A549 (cell line): ENCODE measurements at regions not wholly inside any gene's neighbourhood (a gene's known extent, or its start where the extent isn't known, plus 50 kb on each side); places are given as distances from the start of the nearest gene placed in this dataset.

Experiments
- ATAC-seq, 2 experiments: fragments of 200-7000 bp in 1 of 2; fragments of >200 bp in 1 of 2; cut with Nextera tagmentation in 1 of 2; cut with Tn5 transposase in 1 of 2; 3 replicates each; pipeline versions ENCODE4 v1.8.0 to v1.9.1; 2018 to 2020; ENCODE audit warnings: mild to moderate bottlenecking in 1 of 2, moderate library complexity in 1 of 2
- CTCF ChIA-PET: fragments of 300-600 bp; sonication (Branson Sonifier 250); formaldehyde crosslinking; extraction: SDS; loops from one replicate; lab custom pipeline; 2021; ENCODE audit warnings: antibody characterized with exemption, inconsistent platforms; lab: Yijun Ruan, JAX
- POLR2A ChIA-PET: fragments of 350-600 bp; formaldehyde crosslinking; extraction: SDS; loops from one replicate; lab custom pipeline; 2021; ENCODE audit warnings: antibody characterized with exemption, inconsistent platforms; lab: Yijun Ruan, JAX
- DNase-seq, 2 experiments: peaks; one replicate each; pipeline versions ENCODE4 v3.0.0 to v3.0.0-alpha.2; 2011 to 2016; ENCODE audit warnings: low read depth in 1 of 2, low spot score in 1 of 2
- FAIRE-seq: peaks from 2 replicates; lab custom pipeline; 2011; peaks lifted over from hg19 to GRCh38; lab: Jason Lieb, UNC
- H3K27ac ChIP-seq, 2 experiments: fragments of >200 bp; sonication (Bioruptor Twin); formaldehyde crosslinking; 3 replicates each; pipeline ENCODE4 v1.5.1; 2016 to 2017
- H3K4me1 ChIP-seq: fragments of >200 bp; sonication (Bioruptor Twin); formaldehyde crosslinking; 3 replicates; pipeline ENCODE4 v1.6.1; 2016
- H3K4me2 ChIP-seq: fragments of >200 bp; sonication (Bioruptor Twin); formaldehyde crosslinking; 3 replicates; pipeline ENCODE4 v1.6.1; 2016
- H3K4me3 ChIP-seq: fragments of >200 bp; sonication (Bioruptor Twin); formaldehyde crosslinking; 3 replicates; pipeline ENCODE4 v1.5.1; 2016
- H3K9me3 ChIP-seq: fragments of >200 bp; sonication (Bioruptor Twin); formaldehyde crosslinking; 3 replicates; pipeline ENCODE4 v1.6.1; 2016
- BHLHE40 ChIP-seq: IDR thresholded peaks from 2 replicates; pipeline ENCODE4 v1.6.1; 2012; ENCODE audit warnings: low read depth, low read length, inconsistent platforms
- CEBPB ChIP-seq, 2 experiments: fragments of >200 bp in 1 of 2; sonication (Bioruptor Twin) in 1 of 2; formaldehyde crosslinking in 1 of 2; IDR thresholded peaks; 2 replicates each; pipeline ENCODE4 v1.6.1; 2012 to 2016
- CHD2 ChIP-seq: fragments of 150-350 bp; IDR thresholded peaks from 2 replicates; pipeline ENCODE4 v1.6.1; 2014; ENCODE audit warnings: low read length; ENCODE audit not compliant: partially characterized antibody
- CHD4 ChIP-seq: fragments of 200-600 bp; sonication (generic); IDR thresholded peaks from 2 replicates; pipeline ENCODE4 v1.6.1; 2016; ENCODE audit warnings: antibody characterized with exemption, mild to moderate bottlenecking, borderline replicate concordance
- EHF ChIP-seq: fragments of 250-450 bp; sonication (Bioruptor Pico); IDR thresholded peaks from 2 replicates; pipeline ENCODE4 v1.5.0; 2020; ENCODE audit warnings: mild to moderate bottlenecking
- EHMT2 ChIP-seq: fragments of 200-600 bp; sonication (generic); IDR thresholded peaks from 2 replicates; pipeline ENCODE4 v1.6.1; 2016; ENCODE audit warnings: antibody characterized with exemption, low read depth, mild to moderate bottlenecking, moderate library complexity
- EP300 ChIP-seq, 2 experiments: fragments of >200 bp; sonication (Bioruptor Twin); formaldehyde crosslinking; IDR thresholded peaks; 2 replicates in 1 of 2; 3 replicates in 1 of 2; pipeline ENCODE4 v1.6.1; 2016 to 2017
- FOSB ChIP-seq: fragments of 250-450 bp; sonication (Bioruptor Pico); IDR thresholded peaks from 2 replicates; pipeline ENCODE4 v1.5.0; 2020; ENCODE audit warnings: mild to moderate bottlenecking, moderate library complexity
- GATA3 ChIP-seq: IDR thresholded peaks from 2 replicates; pipeline ENCODE4 v1.6.1; 2012; ENCODE audit warnings: borderline replicate concordance
- HDAC2 ChIP-seq: fragments of 200-600 bp; sonication (generic); IDR thresholded peaks from 2 replicates; pipeline ENCODE4 v1.6.1; 2016
- HEYL ChIP-seq: fragments of 250-450 bp; sonication (Bioruptor Pico); IDR thresholded peaks from 2 replicates; pipeline ENCODE4 v1.8.0; 2021; ENCODE audit warnings: mild to moderate bottlenecking, moderate library complexity
- HOXA7 ChIP-seq: fragments of 250-450 bp; sonication (Bioruptor Pico); IDR thresholded peaks from 2 replicates; pipeline ENCODE4 v1.5.0; 2020; ENCODE audit warnings: mild to moderate bottlenecking, moderate library complexity
- JUNB ChIP-seq: fragments of >200 bp; sonication (Bioruptor Twin); formaldehyde crosslinking; IDR thresholded peaks from 2 replicates; pipeline ENCODE4 v1.6.1; 2016
- KDM5A ChIP-seq: fragments of 200-600 bp; sonication (generic); IDR thresholded peaks from 2 replicates; pipeline ENCODE4 v1.6.1; 2016; ENCODE audit warnings: antibody characterized with exemption, mild to moderate bottlenecking
- NFE2L2 ChIP-seq: fragments of 150-350 bp; conservative IDR thresholded peaks from 2 replicates; pipeline ENCODE4 v1.6.1; 2014; ENCODE audit warnings: low read length
- NPAS2 ChIP-seq: fragments of 250-450 bp; sonication (Bioruptor Pico); IDR thresholded peaks from 2 replicates; pipeline ENCODE4 v1.8.0; 2022; ENCODE audit warnings: mild to moderate bottlenecking, moderate library complexity, borderline replicate concordance
- NR3C1 ChIP-seq: fragments of >200 bp; sonication (Bioruptor Twin); formaldehyde crosslinking; IDR thresholded peaks from 3 replicates; pipeline ENCODE4 v1.6.1; 2017
- PHF8 ChIP-seq: fragments of 200-600 bp; sonication (generic); IDR thresholded peaks from 2 replicates; pipeline ENCODE4 v1.6.1; 2016; ENCODE audit warnings: low read depth, mild to moderate bottlenecking, antibody characterized with exemption, moderate library complexity, borderline replicate concordance
- POLR2A ChIP-seq: IDR thresholded peaks from 2 replicates; pipeline ENCODE4 v1.6.1; 2012; ENCODE audit warnings: mild to moderate bottlenecking, low read length
- RCOR1 ChIP-seq: fragments of 150-350 bp; IDR thresholded peaks from 2 replicates; pipeline ENCODE4 v1.6.1; 2014; ENCODE audit warnings: antibody characterized with exemption, low read length, low read depth
- TP53 ChIP-seq: fragments of 250-450 bp; sonication (Bioruptor Pico); IDR thresholded peaks from 2 replicates; pipeline ENCODE4 v1.5.0; 2021; ENCODE audit warnings: mild to moderate bottlenecking, moderate library complexity
- ZC3H11A ChIP-seq: fragments of 450-650 bp; IDR thresholded peaks from 2 replicates; pipeline ENCODE4 v1.6.1; 2014; ENCODE audit warnings: antibody characterized with exemption, mild to moderate bottlenecking
- ZFP36 ChIP-seq: fragments of 450-650 bp; IDR thresholded peaks from 2 replicates; pipeline ENCODE4 v1.6.1; 2014; ENCODE audit warnings: borderline replicate concordance; ENCODE audit not compliant: partially characterized antibody
- ZNF302 ChIP-seq: fragments of 250-450 bp; sonication (Bioruptor Pico); IDR thresholded peaks from 2 replicates; pipeline ENCODE4 v1.9.0; 2021; ENCODE audit warnings: inconsistent platforms, mild to moderate bottlenecking, moderate library complexity
- WGBS: methylation state at CpG from one replicate; pipeline ENCODE4 v1.1.6; 2017; ENCODE audit errors: missing lambda C conversion rate; 5-methylcytosine and 5-hydroxymethylcytosine counted together
- TF ChIP-seq, protein P1 (sequence below): fragments of >200 bp; sonication (Bioruptor Twin); formaldehyde crosslinking; IDR thresholded peaks from 2 replicates; pipeline ENCODE4 v1.6.1; 2016
- TF ChIP-seq, protein P2 (sequence below): fragments of 200-600 bp; sonication (generic); IDR thresholded peaks from 2 replicates; pipeline ENCODE4 v1.6.1; 2016; ENCODE audit warnings: antibody characterized with exemption, mild to moderate bottlenecking, moderate library complexity
- TF ChIP-seq, protein P3 (sequence below): IDR thresholded peaks from 2 replicates; pipeline ENCODE4 v1.6.1; 2012
- TF ChIP-seq, protein P4 (sequence below): fragments of 250-450 bp; sonication (Bioruptor Pico); IDR thresholded peaks from 2 replicates; pipeline ENCODE4 v1.5.0; 2020; ENCODE audit warnings: low read depth, mild to moderate bottlenecking, moderate library complexity
- TF ChIP-seq, protein P5 (sequence below): IDR thresholded peaks from 2 replicates; pipeline ENCODE4 v1.6.1; 2012; ENCODE audit warnings: low read depth, borderline replicate concordance
- TF ChIP-seq, protein P6 (sequence below): IDR thresholded peaks from 2 replicates; pipeline ENCODE4 v1.6.1; 2012

DNA sequence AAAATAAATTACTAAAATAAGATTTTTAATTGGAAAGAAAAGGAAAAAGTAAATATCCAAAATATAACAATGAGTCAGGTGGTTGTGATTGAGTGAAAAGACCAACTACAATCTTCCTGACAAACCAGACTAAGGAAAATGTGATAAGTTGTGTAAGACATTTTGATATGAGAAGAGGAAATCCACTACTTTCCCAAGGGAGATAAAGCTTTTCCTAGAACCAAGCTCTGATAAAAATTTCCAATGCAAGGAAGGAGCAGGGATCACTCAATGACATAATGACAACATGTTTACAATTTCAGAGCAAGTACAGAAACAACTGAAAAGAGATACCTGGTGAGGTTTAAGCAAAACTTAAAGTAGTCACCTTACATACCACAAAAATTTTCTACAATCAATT is 305.1 kb upstream of the RASGEF1B start:
- CTCF ChIA-PET, result interaction anchor here (0.6 kb wide), 1 partner anchor 343 kb away, joined by 4 read pairs; no protein-coding TSS in a partner anchor
- Histone ChIP-seq H3K9me3 (no peaks in the 10 kb centered on the region), H3K27ac (no peak overlapping the region), H3K4me1 (no peaks in the 10 kb centered on the region), H3K4me2 (no peak overlapping the region), H3K4me3 (no peak overlapping the region)
- DNase-seq (no peak), FAIRE-seq (no peak), ATAC-seq (no peak)
- POLR2A ChIA-PET, result no interaction called here
- TF ChIP-seq CHD2 (no peak), GATA3 (no peak), TP53 (CRISPR knock-in tag) (no peak), CHD4 (no peak), EHMT2 (no peak), KDM5A (no peak), NR3C1 (no peak), PHF8 (no peak)
- TF ChIP-seq, protein P1, sequence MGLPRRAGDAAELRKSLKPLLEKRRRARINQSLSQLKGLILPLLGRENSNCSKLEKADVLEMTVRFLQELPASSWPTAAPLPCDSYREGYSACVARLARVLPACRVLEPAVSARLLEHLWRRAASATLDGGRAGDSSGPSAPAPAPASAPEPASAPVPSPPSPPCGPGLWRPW, result no peak
- TF ChIP-seq, protein P2, sequence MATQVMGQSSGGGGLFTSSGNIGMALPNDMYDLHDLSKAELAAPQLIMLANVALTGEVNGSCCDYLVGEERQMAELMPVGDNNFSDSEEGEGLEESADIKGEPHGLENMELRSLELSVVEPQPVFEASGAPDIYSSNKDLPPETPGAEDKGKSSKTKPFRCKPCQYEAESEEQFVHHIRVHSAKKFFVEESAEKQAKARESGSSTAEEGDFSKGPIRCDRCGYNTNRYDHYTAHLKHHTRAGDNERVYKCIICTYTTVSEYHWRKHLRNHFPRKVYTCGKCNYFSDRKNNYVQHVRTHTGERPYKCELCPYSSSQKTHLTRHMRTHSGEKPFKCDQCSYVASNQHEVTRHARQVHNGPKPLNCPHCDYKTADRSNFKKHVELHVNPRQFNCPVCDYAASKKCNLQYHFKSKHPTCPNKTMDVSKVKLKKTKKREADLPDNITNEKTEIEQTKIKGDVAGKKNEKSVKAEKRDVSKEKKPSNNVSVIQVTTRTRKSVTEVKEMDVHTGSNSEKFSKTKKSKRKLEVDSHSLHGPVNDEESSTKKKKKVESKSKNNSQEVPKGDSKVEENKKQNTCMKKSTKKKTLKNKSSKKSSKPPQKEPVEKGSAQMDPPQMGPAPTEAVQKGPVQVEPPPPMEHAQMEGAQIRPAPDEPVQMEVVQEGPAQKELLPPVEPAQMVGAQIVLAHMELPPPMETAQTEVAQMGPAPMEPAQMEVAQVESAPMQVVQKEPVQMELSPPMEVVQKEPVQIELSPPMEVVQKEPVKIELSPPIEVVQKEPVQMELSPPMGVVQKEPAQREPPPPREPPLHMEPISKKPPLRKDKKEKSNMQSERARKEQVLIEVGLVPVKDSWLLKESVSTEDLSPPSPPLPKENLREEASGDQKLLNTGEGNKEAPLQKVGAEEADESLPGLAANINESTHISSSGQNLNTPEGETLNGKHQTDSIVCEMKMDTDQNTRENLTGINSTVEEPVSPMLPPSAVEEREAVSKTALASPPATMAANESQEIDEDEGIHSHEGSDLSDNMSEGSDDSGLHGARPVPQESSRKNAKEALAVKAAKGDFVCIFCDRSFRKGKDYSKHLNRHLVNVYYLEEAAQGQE, result no peak
- TF ChIP-seq, protein P3, sequence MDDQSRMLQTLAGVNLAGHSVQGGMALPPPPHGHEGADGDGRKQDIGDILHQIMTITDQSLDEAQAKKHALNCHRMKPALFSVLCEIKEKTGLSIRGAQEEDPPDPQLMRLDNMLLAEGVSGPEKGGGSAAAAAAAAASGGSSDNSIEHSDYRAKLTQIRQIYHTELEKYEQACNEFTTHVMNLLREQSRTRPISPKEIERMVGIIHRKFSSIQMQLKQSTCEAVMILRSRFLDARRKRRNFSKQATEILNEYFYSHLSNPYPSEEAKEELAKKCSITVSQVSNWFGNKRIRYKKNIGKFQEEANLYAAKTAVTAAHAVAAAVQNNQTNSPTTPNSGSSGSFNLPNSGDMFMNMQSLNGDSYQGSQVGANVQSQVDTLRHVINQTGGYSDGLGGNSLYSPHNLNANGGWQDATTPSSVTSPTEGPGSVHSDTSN, result no peak

DNA sequence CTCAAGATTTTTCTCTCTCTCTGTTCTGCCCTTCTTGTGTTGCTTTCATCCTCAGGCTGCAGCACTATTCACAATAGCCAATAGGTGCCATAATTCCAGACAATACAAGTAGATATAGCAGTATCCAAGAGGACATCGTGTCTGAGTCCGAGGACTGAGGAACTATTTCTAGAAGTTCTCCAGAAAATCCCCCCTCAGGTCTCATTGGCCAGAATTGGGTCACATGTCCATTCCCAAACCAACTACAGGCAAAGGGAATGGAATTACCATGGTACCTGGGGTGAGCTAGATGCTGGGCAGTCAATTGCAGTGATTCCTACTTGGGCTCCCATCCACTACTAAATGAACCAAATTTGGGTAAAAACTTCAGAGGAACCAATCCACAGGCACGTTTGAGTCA is 301.9 kb upstream of the RASGEF1B start:
- ATAC-seq, result no peak
- H3K4me1 ChIP-seq, result no peaks in the 10 kb centered on the region
- FAIRE-seq, result no peak
- DNase-seq, result no peak
- no peak overlapping the region for H3K27ac ChIP-seq
- no peak overlapping the region for H3K4me3 ChIP-seq
- WGBS, result 0% methylated on average over 3 of the region's 3 CpGs
- H3K4me2 ChIP-seq, result no peak overlapping the region
- TF ChIP-seq NFE2L2, result no peak
- TF ChIP-seq FOSB (CRISPR knock-in tag), result no peak
- TF ChIP-seq JUNB, result no peak
- no peak for TF ChIP-seq EHF (CRISPR knock-in tag)
- no peak for TF ChIP-seq ZFP36
- TF ChIP-seq, protein P4, sequence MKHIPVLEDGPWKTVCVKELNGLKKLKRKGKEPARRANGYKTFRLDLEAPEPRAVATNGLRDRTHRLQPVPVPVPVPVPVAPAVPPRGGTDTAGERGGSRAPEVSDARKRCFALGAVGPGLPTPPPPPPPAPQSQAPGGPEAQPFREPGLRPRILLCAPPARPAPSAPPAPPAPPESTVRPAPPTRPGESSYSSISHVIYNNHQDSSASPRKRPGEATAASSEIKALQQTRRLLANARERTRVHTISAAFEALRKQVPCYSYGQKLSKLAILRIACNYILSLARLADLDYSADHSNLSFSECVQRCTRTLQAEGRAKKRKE, result no peak
- no peak for TF ChIP-seq RCOR1
- TF ChIP-seq TP53 (CRISPR knock-in tag), result no peak
- TF ChIP-seq, protein P5, sequence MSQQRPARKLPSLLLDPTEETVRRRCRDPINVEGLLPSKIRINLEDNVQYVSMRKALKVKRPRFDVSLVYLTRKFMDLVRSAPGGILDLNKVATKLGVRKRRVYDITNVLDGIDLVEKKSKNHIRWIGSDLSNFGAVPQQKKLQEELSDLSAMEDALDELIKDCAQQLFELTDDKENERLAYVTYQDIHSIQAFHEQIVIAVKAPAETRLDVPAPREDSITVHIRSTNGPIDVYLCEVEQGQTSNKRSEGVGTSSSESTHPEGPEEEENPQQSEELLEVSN, result no peak
- TF ChIP-seq, protein P6, sequence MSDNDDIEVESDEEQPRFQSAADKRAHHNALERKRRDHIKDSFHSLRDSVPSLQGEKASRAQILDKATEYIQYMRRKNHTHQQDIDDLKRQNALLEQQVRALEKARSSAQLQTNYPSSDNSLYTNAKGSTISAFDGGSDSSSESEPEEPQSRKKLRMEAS, result no peak
- no peak for TF ChIP-seq HEYL (CRISPR knock-in tag)
- TF ChIP-seq BHLHE40, result no peak
- no peak for TF ChIP-seq POLR2A
- no peak for TF ChIP-seq NPAS2 (CRISPR knock-in tag)
- TF ChIP-seq CEBPB (IDR thresholded peaks at IDR 0.05), result no peak
- TF ChIP-seq HOXA7 (CRISPR knock-in tag), result no peak
- no peak for TF ChIP-seq ZC3H11A
- TF ChIP-seq HDAC2, result no peak
- no peak for TF ChIP-seq EP300 (IDR thresholded peaks at IDR 0.05)
- no peak for TF ChIP-seq ZNF302 (CRISPR knock-in tag)
- TF ChIP-seq, all 56 proteins: peak for 0
- H3K9me3 ChIP-seq, result no peaks in the 10 kb centered on the region
- POLR2A ChIA-PET, result no interaction called here
- CTCF ChIA-PET, result interaction anchor here (0.7 kb wide), 1 partner anchor 10 kb away, joined by 3 read pairs; no protein-coding TSS in a partner anchor
